SK-N-SH treated with all-trans-retinoic acid at 6 μM for 48 hours (cell line): ENCODE measurements at regions not wholly inside any gene's neighbourhood (a gene's known extent, or its start where the extent isn't known, plus 50 kb on each side); places are given as distances from the start of the nearest gene placed in this dataset.

Experiments
- ATAC-seq: fragments of 200-7000 bp; cut with Tn5 transposase; 3 replicates; pipeline ENCODE4 v1.9.1; 2020; ENCODE audit warnings: mild to moderate bottlenecking, moderate library complexity
- ARNTL ChIP-seq: fragments of 450-650 bp; formaldehyde crosslinking; IDR thresholded peaks from 2 replicates; pipeline ENCODE4 v1.5.0; 2020; ENCODE audit warnings: low read depth, mild to moderate bottlenecking, moderate library complexity, borderline replicate concordance
- BACH2 ChIP-seq: fragments of 250-450 bp; sonication (Bioruptor Pico); IDR thresholded peaks from 2 replicates; pipeline ENCODE4 v1.9.0; 2021; ENCODE audit warnings: mild to moderate bottlenecking, borderline replicate concordance
- CREB5 ChIP-seq: fragments of 250-450 bp; sonication (Bioruptor Pico); IDR thresholded peaks from 2 replicates; pipeline ENCODE4 v1.5.1; 2020; ENCODE audit warnings: low read depth, mild to moderate bottlenecking, moderate library complexity
- CSDC2 ChIP-seq: fragments of 250-450 bp; sonication (Bioruptor Pico); IDR thresholded peaks from 2 replicates; pipeline ENCODE4 v1.5.0; 2020; ENCODE audit warnings: mild to moderate bottlenecking, moderate library complexity
- ISL1 ChIP-seq: fragments of 250-450 bp; sonication (Bioruptor Pico); IDR thresholded peaks from 2 replicates; pipeline ENCODE4 v2.1.2; 2022; ENCODE audit warnings: mild to moderate bottlenecking, moderate library complexity
- POU6F1 ChIP-seq: fragments of 250-450 bp; sonication (Bioruptor Pico); IDR thresholded peaks from 2 replicates; pipeline ENCODE4 v1.8.0; 2021; ENCODE audit warnings: low read depth, mild to moderate bottlenecking, moderate library complexity, borderline replicate concordance
- PPARA ChIP-seq: fragments of 250-450 bp; sonication (Bioruptor Pico); IDR thresholded peaks from 2 replicates; pipeline ENCODE4 v1.5.0; 2020; ENCODE audit warnings: mild to moderate bottlenecking, borderline replicate concordance
- RARB ChIP-seq: fragments of 250-450 bp; sonication (Bioruptor Pico); IDR thresholded peaks from 2 replicates; pipeline ENCODE4 v1.8.0; 2021; ENCODE audit warnings: mild to moderate bottlenecking, moderate library complexity
- SNAI2 ChIP-seq: fragments of 250-450 bp; sonication (Bioruptor Pico); IDR thresholded peaks from 2 replicates; pipeline ENCODE4 v1.5.0; 2020; ENCODE audit warnings: mild to moderate bottlenecking, moderate library complexity
- TOX ChIP-seq: fragments of 250-450 bp; sonication (Bioruptor Pico); IDR thresholded peaks from 2 replicates; pipeline ENCODE4 v1.8.0; 2021; ENCODE audit warnings: mild to moderate bottlenecking, moderate library complexity, borderline replicate concordance
- TSHZ2 ChIP-seq: fragments of 250-450 bp; sonication (Bioruptor Pico); IDR thresholded peaks from 2 replicates; pipeline ENCODE4 v1.5.0; 2020; ENCODE audit warnings: mild to moderate bottlenecking, moderate library complexity
- ZFP3 ChIP-seq: fragments of 250-450 bp; sonication (Bioruptor Pico); IDR thresholded peaks from 2 replicates; pipeline ENCODE4 v1.5.0; 2020; ENCODE audit warnings: mild to moderate bottlenecking, moderate library complexity
- ZFP30 ChIP-seq: fragments of 450-650 bp; formaldehyde crosslinking; IDR thresholded peaks from 2 replicates; pipeline ENCODE4 v1.5.0; 2022; ENCODE audit warnings: mild to moderate bottlenecking, moderate library complexity
- ZNF565 ChIP-seq: fragments of 450-650 bp; formaldehyde crosslinking; conservative IDR thresholded peaks from 2 replicates; pipeline ENCODE4 v1.5.0; 2020; ENCODE audit warnings: low read depth, mild to moderate bottlenecking, moderate library complexity
- ZNF70 ChIP-seq: fragments of 450-650 bp; formaldehyde crosslinking; IDR thresholded peaks from 2 replicates; pipeline ENCODE4 v1.5.0; 2020; ENCODE audit warnings: mild to moderate bottlenecking, moderate library complexity
- ZNF8 ChIP-seq: fragments of 450-650 bp; formaldehyde crosslinking; IDR thresholded peaks from 2 replicates; pipeline ENCODE4 v1.5.0; 2020; ENCODE audit warnings: mild to moderate bottlenecking, moderate library complexity
- TF ChIP-seq, protein P1 (sequence below): fragments of 250-450 bp; sonication (Bioruptor Pico); IDR thresholded peaks from 2 replicates; pipeline ENCODE4 v1.5.1; 2021; ENCODE audit warnings: mild to moderate bottlenecking, moderate library complexity

GRCh38 chr13:76715075-76715474 lies 171.1 kb downstream of the KCTD12 start:
- no peak for ATAC-seq
- no peak for TF ChIP-seq ZNF70 (CRISPR knock-in tag)
- TF ChIP-seq POU6F1 (CRISPR knock-in tag): no peak
- no peak for TF ChIP-seq PPARA (CRISPR knock-in tag)
- no peak for TF ChIP-seq ZNF8 (CRISPR knock-in tag)
- TF ChIP-seq ZFP30 (CRISPR knock-in tag): no peak
- TF ChIP-seq RARB (CRISPR knock-in tag): no peak
- no peak for TF ChIP-seq ZFP3 (CRISPR knock-in tag)
- TF ChIP-seq, protein P1, sequence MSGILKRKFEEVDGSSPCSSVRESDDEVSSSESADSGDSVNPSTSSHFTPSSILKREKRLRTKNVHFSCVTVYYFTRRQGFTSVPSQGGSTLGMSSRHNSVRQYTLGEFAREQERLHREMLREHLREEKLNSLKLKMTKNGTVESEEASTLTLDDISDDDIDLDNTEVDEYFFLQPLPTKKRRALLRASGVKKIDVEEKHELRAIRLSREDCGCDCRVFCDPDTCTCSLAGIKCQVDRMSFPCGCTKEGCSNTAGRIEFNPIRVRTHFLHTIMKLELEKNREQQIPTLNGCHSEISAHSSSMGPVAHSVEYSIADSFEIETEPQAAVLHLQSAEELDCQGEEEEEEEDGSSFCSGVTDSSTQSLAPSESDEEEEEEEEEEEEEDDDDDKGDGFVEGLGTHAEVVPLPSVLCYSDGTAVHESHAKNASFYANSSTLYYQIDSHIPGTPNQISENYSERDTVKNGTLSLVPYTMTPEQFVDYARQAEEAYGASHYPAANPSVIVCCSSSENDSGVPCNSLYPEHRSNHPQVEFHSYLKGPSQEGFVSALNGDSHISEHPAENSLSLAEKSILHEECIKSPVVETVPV (CRISPR knock-in tag): no peak
- TF ChIP-seq CSDC2 (CRISPR knock-in tag): no peak
- TF ChIP-seq SNAI2: no peak

DNA sequence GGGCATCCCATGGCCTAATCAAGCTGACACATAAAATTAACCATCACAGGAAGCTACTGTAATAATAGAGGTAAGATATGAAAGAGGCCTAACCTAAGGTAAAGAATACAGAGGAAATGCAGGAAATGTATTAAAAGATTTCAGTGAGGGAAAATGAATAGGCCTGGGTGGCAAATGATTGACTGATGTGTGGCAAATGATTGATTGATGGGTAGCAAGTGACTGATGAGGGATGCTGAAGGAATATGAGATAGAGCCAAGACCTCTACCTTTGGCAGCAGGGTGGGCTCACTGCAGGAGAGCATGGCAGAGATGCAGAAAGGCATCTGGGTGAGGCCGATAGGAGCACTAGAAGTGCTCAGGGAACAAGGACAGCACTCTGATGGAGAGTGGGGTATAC lies 172.9 kb downstream of the KCTD12 start:
- no peak for ATAC-seq
- TF ChIP-seq POU6F1 (CRISPR knock-in tag): no peak
- TF ChIP-seq TSHZ2: no peak
- no peak for TF ChIP-seq ISL1 (CRISPR knock-in tag)
- TF ChIP-seq TOX (CRISPR knock-in tag): no peak
- TF ChIP-seq ARNTL: no peak
- no peak for TF ChIP-seq BACH2 (CRISPR knock-in tag)
- no peak for TF ChIP-seq RARB (CRISPR knock-in tag)
- no peak for TF ChIP-seq SNAI2
- TF ChIP-seq ZNF565: no peak
- TF ChIP-seq CREB5 (CRISPR knock-in tag): no peak
- no peak for TF ChIP-seq CSDC2 (CRISPR knock-in tag)
- TF ChIP-seq, all 23 proteins: peak for 0

- ATAC-seq: peak; percentile 97
Measured at GRCh38 chr13:76711550-76712182, 174.5 kb downstream of the KCTD12 start.

More at GRCh38 chr13:76711550-76712182, 174.5 kb downstream of the KCTD12 start:
- no peak for TF ChIP-seq POU6F1 (CRISPR knock-in tag)
- no peak for TF ChIP-seq TOX (CRISPR knock-in tag)
- TF ChIP-seq RARB (CRISPR knock-in tag): no peak
- peak; percentile 55; the same call in 1 of the 2 replicates for TF ChIP-seq CSDC2 (CRISPR knock-in tag)
- peak; percentile 60 for TF ChIP-seq ISL1 (CRISPR knock-in tag)
